Esophagus mucosa (tissue), 1 donor: ENCODE measurements at regions not wholly inside any gene's neighbourhood (a gene's known extent, or its start where the extent isn't known, plus 50 kb on each side); places are given as distances from the start of the nearest gene placed in this dataset.
"Not testable (repeated sequence)": the region's sequence is repeated elsewhere in the genome, so short reads cannot be mapped to it uniquely, and the experiment has no call there.

Source experiments
- ATAC-seq: fragments of 200-7000 bp; cut with Tn5 transposase; one replicate; pipeline ENCODE4 v1.9.1; 2020
- donor health status: DM: yes; HTN: yes; CAD: no.

DNA sequence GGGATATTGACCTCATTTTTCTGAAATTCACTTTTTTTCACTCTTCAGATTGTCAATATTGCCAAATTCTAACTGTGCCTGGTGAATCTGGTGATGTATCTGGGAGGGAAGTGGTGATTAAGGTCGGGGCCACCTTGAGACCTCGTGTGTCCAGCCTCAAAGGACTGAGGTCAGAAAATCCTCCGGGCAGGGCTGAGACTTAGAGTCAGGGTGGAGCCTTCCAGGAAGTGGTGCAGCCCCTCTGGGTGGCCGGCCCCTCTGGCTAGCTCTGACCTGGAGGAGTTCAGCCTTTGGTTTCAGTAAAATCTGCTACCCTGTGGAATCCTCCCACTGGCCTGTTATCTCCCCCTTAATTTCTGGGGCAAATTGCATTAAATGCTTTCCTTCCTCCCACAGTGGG, 175.7 kb downstream of the TRIM43 start:
- ATAC-seq, result not testable (repeated sequence)

DNA sequence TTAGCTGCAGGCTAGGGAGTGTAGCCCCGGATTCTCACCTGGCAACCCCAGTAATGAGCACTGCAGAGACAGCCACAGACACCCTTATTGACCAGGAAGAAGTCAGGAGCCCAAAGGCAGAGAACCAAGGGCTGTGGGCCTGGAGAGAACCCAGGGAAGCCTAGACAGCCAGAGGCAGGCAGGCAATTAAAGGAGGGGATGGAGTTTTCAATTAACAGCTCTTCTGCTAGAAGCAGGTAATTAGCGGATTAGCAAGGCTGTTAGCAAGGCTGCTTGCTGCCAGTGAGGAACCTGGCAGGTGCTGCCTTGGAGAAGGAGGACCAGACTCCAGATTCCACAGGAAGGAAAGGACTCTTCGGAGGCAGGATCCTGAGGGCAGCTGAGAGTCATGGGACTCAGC, 176.1 kb downstream of the TRIM43 start:
- not testable (repeated sequence) for ATAC-seq

DNA sequence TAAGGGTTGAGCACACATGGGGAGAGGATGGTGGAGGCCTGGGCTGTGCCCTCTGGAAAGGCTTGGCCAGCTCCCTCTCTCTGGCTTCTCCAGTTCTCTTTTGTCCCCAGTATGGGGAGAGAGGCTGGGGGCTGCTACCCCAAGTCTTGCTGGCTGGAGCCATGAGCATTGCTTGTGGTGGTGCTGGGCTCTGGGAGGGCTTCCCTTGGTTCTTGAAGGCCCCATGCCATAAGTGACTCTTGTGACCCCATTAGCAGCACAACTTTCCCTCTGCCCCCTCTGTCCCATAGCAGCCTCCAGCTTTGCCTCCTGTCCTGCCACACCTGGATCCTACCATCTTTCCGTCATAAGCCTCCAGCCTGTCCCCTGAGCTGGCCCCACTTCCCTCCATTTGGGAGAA, 177.5 kb downstream of the TRIM43 start:
- not testable (repeated sequence) for ATAC-seq

DNA sequence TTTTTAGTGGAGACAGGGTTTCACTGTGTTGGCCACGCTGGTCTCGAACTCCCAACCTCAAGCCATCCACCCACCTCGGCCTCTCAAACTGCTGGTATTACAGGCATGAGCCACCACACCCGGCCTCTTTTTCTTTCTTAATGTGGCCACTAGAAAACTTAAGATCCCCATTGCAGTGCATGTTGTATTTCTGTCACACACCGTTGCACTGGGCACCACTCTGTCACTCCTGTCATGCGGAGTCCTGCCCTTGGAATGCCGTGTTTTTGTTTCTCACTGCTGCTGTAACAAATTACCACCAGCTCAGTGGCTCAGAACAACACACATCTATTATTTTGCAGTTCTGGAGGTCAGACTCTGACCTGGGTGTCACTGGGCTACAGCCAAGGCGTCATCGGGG, 178.9 kb downstream of the TRIM43 start:
- ATAC-seq, result not testable (repeated sequence)

DNA sequence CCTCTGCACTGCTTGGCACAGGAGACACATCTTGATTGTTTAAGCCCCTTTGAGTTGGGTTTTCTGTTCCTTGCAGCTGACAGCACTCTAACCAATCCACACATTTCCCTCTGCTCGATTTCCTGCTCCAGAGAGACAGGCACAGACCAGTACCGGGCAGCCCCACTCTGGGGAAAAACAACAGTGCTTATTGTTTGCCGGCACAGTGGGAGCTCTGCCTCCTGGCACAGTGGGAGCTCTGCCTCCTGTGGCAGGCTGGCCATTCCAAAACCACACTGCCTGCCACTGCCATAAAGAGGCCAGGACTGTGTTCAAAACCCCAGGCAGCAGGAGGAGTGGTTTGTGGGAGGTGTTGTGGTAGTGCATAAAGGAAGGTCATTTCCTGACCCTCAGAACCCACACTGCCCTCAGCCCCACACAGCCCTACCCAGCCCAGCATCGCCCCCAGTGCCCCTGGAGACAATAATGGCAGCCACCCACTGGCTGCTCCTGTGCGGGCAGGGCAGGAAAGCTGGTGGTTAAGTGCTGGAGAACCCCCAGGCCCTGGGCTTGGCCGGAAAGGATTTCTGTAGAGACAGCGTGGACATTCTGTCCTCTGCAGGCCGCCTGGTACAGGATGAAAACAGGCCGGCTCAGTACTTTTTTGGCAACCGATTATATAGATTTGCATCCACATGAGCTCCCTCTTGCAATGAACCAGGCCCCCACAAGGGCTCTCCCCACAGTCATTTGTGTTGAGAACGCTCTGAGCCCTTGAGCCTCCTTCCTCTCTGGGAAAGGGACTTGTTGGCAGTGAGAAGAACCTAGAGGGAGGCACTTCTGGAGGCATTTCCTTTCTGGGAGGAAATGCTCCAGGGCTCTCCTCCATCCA, 182.8 kb downstream of the TRIM43 start:
- ATAC-seq, result not testable (repeated sequence)

DNA sequence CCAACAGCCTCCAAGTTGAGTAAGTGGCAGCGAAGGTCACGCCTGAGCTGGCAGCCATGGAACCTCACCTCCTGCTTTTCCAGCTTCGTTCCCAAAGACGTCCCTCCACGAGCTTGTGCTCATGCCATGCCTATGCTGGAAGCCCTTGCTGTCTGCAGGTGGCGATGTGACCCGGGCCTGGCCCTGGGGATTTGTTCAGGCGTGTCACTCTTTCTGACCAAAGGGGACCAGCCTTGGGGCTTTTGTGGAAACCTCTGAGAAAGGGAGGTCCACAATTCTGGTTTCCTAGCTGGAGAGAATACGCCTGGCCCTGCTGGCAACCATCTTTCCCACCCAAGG, 183.4 kb downstream of the TRIM43 start:
- ATAC-seq, result peak; percentile 22
